NT2/D1 (cell line): ENCODE measurements at regions not wholly inside any gene's neighbourhood (a gene's known extent, or its start where the extent isn't known, plus 50 kb on each side); places are given as distances from the start of the nearest gene placed in this dataset.

ENCODE experiments used
- SUZ12 ChIP-seq: IDR thresholded peaks from 2 replicates; pipeline ENCODE4 v1.6.1; 2011; ENCODE audit not compliant: insufficient read length, insufficient read depth; ENCODE audit errors: extremely low read depth
- ZNF274 ChIP-seq: IDR thresholded peaks from 2 replicates; pipeline ENCODE4 v1.6.1; 2011; ENCODE audit warnings: mild to moderate bottlenecking, low read depth, low read length

GRCh38 chr19:27522223-27522622 is 1690.7 kb downstream of the UQCRFS1 start:
- TF ChIP-seq ZNF274, result no peak
- TF ChIP-seq SUZ12, result no peak
